ENCODE measurements at regions not wholly inside any gene's neighbourhood (a gene's known extent, or its start where the extent isn't known, plus 50 kb on each side); places are given as distances from the start of the nearest gene placed in this dataset.

DNA sequence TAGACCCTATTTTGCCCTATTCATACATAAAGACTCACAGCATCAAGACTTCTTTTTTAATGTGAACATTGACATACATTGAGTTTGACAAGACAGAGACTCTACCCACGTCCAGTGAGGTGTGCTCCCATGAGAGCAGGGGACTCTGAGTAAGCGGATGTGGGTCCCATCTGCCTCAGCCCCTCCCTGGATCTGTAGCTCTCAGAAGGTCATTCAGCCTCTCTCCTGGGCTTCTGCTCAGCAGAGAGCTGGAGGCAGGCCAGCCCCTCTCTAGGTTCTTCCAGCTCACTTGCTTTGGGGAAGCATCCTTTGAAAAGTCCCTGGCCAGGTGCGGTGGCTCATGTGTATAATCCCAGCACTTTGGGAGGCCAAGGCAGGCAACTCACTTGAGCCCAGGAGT lies 146.9 kb upstream of the ZMIZ1 start:
- no peak for DNase-seq

DNA sequence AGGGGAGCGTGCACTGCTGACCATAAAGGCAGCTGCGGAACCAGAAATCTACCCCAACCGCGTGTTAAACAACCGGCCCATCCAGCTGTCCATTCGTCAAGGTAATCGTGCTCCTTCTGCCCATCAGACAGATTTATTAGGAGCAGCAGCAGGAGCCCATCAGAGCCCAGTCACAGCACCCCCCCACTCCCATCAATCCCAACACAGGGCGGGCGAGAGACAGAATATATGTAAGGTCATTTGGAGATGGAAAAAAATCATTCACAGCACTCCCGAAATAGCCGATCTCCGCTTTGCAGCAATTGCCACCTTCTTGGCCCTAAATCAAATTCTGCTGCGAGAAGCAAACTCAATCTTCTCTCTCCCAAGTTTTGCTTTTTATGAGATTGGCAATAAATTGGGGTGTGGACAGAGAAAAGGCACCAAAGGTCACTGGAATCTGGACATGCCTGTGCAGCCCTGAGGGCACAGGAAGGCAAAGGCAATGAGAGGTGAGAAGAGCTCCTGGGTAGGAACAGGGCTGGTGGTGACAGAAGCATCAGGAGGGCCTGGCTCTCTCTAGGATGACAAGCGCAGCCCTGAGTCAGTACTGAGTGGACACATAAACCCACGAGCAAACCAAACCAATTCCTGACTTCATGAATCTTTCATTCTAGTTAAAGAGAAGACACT lies 145.0 kb upstream of the ZMIZ1 start:
- no peak for DNase-seq

DNA sequence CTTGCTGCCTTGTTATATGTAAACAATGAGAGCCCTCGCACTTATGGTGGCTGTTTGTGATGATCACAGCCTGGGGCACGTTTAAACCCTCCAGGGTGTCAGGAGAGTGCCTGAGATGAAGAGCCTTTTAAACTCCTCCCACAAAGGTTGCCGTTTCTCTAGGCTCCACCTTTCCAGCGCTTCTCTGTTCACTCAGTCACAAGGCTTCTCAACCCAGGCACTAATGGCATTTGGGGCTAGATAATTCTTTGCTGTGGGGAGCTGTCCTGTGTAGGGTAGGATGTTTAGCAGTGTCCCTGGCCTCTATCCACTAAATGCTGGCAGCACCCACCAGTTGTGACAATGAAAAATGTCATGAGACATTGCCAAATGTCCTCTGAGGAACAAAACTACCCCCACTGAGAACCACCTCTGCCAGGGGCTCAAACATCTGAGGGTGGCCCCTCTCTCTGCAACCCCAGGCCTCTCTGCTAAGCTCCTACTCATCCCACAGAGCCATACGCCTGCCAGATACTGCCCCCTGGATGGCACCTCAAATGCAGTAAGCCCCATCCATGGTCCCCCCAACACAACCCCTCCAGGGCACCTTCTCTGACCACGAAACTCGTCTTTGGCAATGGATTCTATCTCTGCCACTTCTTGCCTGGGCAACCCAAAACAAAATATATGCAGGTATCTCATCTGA lies 144.3 kb upstream of the ZMIZ1 start:
- DNase-seq, result no peak

DNA sequence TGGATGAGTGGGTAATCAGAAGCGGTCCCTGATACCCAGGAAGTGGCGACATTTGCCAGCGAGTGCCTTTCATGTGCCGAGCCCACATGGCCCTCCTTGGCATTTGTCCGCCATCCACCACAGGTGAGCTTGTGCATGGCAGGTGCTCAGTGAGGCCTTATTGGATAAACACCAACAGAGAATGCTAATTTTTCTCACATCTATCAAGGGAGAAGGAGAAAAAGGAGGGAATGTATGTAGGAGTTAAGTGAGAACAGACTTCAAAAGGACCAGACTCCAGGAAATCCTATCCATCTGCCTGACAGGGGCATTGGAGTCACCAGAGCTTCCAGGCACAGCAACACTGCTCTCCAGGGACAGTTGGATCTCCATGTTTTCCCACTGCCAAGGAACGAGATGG lies 143.5 kb upstream of the ZMIZ1 start:
- no peak for DNase-seq

DNA sequence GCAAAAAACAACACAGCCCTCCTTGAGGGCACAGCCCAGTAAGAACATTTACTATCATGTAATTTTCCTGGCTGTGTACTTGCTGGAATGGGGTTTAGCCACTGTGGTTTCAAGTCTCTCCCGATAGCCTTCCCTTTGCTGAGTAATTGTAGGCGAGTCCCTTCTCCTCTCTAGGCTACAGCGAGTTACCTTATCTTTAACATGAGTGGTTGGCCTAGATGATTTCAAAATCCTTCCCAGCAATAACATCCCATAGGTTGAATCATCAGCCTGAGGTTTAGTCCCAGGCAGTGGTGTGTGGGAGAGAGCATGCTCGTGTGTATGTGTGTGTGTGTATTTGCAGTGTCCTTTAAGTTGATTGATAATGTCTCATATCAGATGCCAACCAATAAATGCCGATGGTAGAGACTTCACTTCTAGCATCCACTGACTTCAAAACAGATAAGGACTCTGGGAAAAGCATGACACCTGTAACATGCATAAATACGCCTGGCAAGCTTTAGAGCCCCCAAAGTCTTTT lies 142.9 kb upstream of the ZMIZ1 start:
- no peak for DNase-seq

DNA sequence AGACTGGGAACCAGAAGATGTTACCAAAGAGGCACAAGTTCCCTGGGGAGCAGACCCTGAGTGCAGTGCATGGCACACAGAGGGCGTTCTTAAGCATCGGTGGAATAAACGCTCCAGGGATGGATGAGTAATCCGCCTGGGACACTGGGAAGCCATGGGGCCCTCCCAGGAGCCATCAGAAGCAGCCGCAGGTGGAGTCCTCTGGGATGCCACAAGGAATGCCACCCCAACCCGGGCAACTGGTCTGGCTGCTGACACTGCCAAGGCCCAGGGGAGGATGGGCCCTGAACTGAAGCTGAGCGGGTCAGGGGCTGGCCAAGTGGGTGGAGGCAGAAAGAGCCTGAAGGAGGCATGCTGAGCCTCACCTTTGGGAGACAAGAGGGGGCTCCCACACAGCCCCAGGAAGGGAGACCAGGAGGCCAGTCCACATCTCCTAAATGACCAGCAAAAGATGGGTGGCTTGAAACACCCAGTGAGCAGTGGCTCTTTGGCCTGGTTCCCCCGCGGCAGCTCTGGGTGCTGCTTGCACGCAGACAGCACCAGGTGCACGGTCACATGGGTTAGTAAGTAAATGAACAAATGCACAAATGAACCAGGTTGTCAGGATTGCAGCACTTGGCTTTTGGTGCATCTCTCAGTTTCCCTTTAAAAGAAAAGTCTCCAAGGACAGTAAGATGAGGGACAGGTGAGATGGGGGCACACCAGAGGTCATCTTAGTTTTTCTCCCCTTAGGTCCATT lies 141.3 kb upstream of the ZMIZ1 start:
- DNase-seq, result no peak

DNA sequence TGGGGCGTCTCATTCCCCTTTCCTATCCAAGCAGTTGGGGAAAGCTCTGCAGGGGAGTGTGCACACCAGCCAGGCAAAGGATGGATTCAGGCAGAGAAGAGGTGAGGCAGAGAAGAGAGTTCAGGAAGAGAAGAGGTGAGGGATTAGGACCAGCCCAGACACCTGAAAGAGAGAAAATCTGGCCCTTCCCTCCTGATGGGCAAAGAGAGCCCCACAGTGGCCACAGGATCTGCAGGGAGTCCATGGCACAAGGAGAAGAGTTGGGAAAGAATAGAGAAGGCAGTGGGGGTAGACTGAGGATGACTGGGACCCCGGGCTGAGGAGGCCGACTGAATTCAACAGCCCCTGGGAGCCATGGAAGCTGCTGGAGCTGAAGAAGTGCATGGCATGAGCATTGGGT lies 140.4 kb upstream of the ZMIZ1 start:
- no peak for DNase-seq

DNA sequence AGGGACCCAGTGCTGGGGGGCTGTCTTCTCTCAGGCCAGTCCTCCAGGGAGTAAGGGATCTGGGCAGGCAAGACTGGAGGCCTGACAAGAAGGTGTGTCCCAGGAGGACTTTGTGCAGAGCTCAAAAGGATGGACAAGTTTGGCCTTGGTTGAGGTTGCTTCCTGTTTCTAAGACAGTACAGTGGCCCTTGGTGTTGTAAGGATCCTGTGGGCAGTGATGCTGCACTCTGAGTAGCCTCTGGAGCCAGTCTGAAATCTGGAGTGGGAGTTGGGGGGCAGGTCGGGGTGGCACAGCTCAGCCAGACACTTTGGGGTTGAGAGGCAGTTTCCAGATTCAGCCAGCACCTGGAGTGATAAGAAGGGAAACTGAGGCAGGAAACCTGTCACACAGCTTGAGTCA lies 139.2 kb upstream of the ZMIZ1 start:
- no peak for DNase-seq

DNA sequence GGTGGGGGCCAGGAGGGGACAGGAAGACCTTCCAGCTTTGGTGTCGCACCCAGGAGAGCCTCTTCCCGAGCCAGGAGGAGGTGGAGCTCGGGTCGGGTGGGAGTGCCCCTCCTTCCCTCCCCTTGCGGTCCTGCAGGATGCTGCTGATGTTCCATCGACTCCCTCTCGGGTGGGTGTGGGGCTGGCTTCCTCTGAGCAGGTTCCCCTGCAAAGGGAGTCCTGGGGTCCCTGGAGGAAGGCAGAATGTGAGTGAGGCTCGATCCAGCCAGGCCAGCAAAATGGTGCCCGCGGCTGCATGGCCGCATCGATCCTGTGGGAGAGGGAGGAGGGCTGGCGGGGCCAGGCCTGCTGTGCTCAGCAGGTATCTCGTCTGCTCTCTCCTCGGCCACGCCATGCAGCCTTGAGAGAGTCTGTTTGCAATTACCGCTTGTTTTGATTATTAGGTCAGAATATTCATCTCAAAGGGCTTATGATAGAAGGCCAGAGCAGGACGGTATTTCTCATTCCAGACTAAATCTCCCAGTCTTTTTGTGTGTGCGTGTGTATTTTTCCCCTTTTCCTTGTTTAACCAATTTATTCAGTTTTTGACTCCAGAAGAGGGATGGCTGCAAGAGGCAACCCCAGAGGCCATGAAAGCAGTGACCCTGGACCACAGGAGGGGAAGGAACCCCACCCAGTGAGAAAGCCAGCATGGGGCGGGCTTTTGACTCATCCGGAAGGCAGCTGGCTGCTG lies 137.3 kb upstream of the ZMIZ1 start:
- no peak for DNase-seq

DNA sequence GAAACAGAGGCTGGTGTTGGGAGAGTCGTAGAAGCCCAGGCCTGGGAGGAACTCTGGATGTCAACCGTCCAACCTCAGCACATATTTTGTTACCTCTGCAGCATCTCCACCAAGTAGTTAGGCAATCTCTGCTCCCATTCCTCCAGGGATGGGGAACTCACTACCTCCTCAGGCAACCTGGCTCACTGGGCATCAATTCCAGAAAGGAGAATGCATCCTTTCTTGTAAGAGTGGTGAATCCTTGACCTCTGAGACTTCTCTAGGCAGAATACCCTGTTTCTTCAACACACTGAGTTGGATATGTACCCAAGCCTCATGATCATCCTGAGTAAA lies 136.7 kb upstream of the ZMIZ1 start:
- DNase-seq, result no peak

DNA sequence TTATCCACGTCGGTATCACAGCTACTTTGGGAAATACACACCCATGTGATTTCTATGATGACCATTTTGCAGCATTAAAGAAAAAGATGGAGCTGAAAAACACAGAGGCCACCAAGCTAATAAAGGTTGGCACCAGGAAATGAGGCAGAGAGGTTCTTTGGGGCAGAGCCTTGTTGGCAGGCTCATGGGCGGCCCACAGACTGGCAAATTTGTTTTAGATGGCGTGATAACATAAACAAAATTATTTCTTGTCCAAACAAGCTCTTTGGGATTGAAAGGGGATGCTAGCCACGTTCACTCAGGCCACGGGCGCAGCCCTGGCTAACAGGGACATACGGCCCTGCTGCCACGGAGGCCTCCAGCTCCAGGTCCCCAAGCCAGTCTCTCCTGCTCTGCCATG lies 135.9 kb upstream of the ZMIZ1 start:
- DNase-seq, result no peak

DNA sequence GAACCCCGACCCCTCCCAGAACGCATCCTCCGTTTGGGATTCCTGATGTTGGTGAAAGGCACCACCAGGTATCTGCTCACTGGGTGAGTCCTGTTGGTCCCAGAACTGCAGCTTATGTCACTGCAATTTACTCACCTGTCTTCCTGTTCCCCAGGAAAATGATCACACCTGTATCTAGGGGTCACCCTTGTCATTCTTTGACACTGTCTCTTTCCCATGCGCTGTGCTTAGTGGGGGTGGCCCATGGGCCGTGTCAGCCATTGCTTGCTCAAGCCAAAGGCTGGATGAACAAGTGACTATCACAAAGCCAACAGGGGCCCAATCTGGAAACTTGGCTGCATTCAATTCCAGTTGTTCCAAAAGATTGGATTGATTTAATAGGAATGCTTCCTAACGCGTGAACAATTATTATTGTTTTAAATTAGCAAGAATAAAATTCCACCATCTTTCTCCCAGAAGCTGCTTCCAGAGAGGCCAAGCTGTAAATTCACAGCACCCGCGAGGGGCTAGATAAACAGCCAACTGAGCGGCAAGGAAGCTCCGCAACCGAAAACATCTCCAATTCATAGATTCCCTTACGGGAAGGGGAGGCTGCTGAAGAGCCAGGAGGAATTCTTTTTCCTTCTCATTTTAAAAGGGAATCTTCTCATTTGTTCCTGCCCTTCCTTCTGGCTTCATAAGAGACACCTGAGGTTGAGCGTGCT lies 134.8 kb upstream of the ZMIZ1 start:
- no peak for DNase-seq

DNA sequence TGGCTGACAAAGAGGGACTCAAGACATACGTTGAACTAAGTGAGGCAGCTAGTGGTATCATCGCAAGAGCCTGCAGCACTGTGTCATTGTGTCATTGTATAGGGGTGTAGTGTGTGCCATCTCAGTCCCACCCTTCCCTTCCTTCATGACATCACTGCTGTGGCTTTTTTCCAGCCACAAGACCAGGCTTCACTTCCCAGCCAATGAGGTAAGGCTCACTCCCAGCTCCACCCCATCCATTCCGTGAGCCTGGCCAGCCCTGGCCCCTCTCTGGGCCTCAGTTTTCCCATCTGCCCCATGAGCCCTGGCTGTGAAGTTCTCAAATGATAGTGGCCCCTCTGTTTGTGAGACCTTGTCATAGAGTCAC lies 134.3 kb upstream of the ZMIZ1 start:
- DNase-seq, result no peak

DNA sequence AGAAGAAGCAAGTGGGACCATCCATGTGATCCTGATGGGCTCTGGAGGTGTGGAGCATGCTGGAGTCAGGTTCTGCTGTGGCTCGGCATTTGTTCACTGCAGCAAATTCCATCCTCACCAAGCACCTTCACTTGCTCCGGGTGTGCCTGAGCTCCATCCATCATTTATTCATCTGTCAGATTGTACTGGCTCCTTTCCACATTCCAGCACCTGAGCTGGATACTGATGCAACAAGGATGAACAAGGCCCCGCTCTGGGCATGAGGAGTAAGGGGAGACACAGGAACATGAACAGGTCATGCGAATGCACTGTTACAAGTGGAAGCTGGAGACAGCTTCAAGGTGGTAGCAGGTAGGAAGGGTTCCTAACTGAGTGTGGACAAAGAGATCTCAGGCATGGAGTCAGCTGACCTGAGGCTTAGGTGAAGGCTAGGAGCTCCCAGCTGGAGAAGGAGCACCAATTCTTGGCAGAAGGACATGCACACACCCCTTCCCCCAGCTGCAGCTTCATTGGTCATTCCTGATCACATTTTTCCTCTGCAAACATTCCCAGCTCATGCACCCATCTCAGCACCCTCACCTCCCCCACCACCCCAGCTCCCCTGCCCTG lies 133.7 kb upstream of the ZMIZ1 start:
- no peak for DNase-seq

DNA sequence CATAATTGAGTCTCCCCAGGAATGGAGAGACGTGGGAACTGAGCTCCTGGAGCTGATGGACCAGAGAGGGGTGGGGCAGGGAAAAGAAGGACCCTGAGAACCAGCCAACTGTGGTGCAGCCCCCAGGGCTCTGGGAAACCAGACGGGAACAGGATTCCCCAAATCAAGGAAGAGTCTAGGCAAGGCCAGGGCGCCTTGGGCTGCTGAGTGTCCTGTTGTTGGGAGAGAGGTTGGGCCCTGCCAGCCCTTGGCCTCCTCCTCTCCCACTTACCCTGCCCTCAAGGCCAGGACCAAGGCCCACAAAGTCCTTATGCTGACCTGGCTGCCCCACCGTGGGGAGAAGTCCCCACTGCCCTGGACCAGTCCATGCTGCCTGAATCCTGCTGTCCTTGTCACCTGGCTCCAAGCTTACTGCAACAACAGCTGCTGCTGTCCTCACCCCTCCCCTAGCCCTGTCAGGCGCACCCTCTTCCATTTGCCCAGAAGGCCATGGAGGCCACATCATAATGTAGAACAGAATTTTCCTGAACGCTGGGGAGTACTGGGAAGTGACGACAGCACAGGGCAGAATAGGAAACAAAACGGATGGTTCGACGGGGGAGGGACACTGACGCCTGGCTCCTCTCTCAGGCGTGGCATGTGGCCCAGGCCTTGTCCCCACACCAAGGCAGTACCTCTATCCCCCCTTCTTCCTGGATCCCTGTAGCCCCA lies 132.9 kb upstream of the ZMIZ1 start:
- no peak for DNase-seq

DNA sequence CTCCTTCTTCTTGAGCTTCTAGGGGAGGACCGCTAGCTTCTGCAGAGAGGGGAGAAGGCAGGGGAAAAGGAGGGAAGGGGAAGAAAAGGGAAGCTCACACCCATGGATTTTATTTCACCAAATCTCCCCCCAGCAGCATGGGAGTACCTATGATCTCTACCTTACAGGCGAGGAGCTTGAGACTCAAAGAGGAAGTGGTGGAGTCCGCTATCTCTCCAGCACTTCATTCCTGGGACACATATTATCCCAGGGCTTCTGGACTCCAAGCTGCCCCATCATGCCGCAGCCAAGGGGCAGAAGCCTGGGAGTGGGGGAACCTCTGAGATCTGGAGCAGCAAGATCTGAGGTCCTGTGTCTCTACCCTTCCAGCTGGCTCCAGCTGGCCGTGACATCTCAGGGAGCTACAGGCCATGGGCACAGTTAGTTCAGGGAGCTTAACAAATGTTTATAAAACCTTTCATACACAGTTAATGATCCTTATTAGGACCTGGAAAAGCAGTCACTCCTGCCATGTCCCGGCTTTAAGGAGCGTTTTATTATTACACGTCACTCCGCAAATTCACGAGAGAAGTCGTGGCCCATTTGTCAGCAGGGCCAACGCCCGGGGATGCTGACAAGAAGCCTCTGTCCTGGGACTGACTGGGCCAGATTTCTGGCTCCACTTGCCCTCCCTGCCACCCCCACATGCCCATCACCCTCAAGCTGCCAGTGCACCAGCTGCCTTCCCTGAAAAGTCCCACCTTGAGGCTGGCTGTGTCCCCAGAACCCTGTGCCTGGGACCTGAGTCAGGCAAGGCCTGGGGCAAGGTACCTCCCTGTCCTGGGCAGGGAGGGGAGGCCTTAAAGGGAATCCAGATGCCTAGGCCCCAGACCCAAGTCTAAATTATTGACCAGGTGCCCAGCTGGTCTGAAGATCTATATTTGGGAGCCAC lies 132.1 kb upstream of the ZMIZ1 start:
- no peak for DNase-seq

DNA sequence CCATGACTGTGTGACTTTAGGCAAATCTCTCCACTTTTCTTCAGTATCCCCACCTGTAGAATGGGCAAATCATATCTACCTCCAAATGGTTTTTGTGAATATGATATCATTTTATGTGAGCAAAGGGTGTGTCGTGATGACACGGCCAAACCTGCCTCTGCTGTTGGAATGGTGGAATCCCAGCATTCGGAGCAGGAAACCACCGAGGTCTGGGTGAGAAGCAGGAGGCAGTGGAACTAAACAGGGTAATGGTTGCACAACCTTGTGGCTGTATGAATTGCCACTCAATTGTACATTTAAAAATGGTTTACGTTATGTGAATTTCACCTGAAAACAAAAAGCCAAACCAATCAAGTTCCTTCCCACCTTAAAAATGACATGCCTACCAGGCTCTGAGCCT lies 131.4 kb upstream of the ZMIZ1 start:
- no peak for DNase-seq

DNA sequence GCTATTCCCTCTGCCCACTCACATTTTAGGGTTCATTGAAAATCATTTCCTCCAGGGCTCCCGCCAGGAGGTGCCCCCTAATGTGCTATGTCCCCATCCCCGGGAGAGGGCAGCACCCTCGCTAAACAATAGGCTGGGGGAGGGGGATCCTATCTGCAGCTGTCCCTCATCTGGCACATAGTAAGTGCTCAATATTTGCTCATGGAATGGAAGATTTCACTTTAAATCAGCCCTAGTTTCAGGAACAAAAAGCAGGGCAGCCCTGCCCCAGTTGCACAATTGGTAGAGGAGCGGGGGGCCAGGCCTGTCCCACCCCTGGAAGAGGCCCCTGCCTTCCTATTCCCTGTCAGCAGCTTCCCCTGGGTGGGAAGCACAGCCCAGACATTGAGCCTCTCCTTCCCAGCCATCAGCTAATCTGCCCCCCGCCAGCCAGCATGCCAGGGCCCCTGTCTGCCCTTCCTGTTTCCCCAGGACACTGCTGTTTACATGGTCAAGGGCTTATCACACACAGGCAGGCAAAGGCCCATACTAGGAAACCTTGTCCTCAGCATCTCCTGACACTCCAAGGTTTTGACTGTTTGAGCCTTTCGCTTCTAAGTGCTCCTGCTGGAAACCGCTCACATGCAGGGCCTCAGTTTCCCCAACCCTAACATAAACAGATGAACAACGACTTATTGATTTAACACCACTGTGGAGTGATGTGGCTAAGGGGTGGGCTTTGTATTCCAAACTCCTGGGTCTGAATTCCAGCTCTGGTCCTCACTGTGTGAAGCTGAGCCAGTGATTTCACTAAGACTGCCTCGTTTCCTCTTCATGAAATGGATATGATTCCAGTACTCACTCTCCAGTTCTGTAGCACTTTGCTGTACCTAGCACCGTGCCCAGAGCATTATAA lies 130.7 kb upstream of the ZMIZ1 start:
- no peak for DNase-seq

All from NCI-H1105 (cell line).